SW480 (cell line): ENCODE measurements at regions not wholly inside any gene's neighbourhood (a gene's known extent, or its start where the extent isn't known, plus 50 kb on each side); places are given as distances from the start of the nearest gene placed in this dataset.
"Not testable (repeated sequence)": the region's sequence is repeated elsewhere in the genome, so short reads cannot be mapped to it uniquely, and the experiment has no call there.

Experiments used
- DNase-seq: peaks from one replicate; pipeline ENCODE4 v3.0.0-alpha.2; 2016; ENCODE audit warnings: low spot score

DNA sequence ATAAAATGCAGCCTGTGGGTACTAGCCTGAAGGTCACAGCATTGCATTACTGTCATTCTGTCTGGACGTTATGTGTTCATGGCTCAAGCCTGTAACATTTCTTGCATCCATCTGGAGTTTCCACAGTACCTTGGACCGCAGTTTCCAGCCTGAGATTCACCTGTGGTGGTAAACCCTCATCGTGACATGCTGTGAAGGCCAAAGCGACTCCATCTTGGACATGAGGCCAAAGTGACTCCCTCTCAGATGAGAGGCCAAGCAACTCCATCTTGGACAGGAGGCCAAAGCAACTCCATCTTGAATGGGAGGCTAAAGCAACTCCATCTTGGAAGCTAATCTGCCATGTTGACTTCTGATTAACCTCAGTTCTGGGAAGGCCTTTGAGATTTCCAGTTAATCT, 257.7 kb upstream of the MYT1L start:
- DNase-seq = no peak

DNA sequence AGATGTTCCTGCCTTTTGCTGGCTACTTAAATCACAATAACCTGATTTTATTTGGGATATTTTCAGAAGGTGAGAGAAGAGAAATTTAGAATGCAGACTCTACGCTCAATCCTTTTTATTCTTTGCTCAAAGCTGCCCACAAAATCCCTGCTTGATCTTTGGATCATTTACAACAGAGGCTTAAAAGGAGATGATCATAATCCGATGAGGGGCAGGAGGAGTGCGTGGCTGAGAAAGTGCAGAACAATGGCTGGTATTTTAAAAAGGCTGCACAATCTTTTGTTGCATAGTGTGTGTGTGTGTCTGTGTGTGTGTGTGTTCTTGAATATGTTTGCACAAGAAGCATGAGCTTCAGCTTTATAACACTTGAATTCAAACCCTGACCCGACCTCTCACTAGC, 256.3 kb upstream of the MYT1L start:
- DNase-seq = no peak

DNA sequence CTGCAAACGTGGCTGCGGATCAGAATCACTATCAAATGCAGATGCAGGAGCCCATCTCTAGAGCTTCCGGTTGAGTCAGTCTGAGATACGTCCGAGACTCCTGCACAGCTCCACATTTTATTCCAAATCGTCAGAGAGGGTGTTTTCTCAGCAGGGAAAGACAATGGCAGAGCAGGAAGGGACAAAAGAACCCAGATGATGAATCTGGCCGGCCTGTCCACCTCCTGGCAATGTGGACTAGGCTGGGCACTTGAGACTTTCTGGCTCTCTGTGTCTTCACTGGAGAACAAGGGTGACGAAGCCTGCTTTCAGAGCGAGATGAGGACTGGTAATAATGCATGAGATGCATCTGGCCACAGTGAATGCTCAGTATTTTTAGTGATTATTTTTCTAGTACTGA, 255.9 kb upstream of the MYT1L start:
- DNase-seq = no peak

DNA sequence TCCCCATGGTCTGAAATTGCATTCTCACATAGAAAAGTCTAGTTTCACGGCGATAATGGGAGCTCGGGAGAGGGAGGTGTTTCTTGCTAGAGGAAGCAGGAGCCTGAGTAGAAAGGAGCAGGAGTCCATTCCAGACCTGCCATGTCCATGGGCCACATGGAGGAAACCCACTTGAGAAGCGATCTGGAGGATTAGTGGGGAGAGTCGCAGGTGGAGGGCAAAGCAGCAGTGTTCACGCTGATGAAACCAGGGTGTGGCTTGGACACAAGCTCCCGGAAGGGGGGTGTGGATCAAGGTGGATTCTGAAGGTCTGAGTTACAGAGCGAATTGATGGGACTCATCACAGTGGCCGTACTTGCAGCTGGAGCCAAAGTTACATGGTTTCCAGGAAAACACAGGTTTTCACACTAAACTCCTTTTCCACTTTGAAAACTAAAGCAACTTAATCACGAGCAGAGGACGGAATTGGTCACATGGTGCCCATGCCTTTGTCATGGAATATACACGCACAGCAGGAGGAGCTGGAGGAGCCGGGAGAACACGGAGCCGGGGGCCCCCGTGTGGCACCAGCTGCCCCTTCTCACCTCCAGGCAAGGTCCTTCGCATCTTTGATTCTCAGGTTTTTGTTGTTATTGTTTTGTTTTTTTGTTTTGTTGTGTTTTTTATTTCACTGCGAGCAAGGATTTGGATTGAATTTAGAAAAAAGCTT, 255.1 kb upstream of the MYT1L start:
- DNase-seq = no peak

DNA sequence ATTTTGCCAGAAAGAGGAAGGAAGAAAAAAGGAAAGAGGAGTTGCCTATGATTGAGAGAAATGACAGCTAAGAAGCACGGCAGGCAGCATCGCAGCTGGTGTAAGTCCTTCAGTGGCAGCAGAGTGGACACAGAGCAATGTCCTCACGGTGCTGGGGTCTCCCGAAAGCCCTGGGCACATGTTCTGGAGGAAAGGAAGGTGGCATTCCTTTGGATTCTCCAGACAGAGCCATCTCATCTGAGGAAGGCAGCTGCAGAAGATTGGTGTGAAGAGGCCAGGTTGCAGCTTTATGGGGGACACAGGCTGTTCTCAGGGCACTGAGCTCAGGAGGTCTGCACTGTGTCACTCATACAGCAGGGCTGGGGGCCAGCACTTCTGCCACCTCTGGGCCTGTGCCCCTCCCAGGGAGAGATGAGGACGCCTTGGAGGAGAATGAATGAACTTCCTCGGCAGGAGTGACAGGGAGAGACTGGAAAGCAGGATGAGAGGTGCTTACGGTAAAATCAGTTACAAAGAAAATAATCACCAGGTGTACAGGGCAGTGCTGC, 252.0 kb upstream of the MYT1L start:
- no peak for DNase-seq

DNA sequence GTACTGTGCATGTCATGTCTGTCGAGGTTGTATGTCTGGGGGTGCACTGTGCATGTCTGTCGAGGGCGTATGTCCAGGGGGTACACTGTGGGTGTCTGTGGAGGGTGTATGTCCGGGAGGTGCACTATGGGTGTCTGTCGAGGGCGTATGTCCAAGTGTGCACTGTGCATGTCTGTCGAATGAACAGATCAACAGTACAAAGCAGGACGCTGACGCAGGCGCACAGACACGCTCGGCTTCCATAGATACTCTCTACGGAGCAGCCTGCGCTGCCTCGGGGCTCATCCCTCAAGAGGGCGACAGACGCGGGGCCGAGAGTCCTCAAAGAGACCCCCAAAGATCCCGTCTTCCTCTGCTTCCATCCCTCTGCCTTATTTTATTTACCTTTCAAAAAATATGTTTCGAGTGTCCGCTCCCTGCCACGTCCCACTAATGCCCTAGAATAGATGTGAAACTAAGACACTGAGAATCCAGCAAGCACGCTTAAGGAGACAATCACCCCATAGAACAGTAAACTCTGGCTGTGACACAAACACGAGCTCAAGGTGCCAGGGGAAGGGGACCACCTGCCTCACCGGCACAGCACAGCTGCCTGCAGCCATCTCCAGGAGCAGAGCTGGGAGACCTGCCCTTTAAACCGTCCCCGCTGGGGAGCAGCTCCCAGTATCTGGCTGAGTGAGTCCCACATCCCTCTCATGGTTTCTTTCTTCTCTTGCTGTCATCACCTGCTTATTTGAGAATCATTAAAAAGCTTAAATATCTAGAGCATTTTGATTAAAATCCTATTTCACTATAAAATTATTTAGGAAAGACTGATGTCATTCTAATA, 250.5 kb upstream of the MYT1L start:
- DNase-seq = no peak

DNA sequence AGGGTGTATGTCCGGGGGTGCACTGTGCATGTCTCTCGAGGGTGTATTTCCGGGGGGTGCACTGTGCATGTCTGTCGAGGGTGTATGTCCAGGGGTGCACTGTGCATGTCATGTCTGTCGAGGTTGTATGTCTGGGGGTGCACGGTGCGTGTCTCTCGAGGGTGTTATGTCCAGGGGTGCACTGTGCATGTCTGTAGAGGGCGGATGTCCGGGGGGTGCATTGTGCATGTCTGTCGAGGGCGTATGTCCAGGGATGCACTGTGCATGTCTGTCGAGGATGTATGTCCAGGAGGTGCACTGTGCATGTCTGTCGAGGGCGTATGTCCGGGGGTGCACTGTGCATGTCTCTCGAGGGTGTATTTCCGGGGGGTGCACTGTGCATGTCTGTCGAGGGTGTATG, 249.8 kb upstream of the MYT1L start:
- not testable (repeated sequence) for DNase-seq

DNA sequence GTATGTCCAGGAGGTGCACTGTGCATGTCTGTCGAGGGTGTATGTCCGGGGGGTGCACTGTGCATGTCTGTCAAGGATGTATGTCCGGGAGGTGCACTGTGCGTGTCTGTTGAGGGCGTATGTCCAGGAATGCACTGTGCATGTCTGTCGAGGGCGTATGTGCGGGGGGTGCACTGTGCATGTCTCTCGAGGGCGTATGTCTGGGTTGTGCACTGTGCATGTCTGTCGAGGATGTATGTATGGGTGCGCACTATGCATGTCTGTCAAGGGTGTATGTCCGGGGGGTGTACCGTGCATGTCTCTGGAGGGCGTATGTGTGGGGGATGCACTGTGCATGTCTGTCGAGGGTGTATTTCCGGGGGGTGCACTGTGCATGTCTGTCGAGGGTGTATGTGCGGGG, 249.3 kb upstream of the MYT1L start:
- DNase-seq = no peak

DNA sequence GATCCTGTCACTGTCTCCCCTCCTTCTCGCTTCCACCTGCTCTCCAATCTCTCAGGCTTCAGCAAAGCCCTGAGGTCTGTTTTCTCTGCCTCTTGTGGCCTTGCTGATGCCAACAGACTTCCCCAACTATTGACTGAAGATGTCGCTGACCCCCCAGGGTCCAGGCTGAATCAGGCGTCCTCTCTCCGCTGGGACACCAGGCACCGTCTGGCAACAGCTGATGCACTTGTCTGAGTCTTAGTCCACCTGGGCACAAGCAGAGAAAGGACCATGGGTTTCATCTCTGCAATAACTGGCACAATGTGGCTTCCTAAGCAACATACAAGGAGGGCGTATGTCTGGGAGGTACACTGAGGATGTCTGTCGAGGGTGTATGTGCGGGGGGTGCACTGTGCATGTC, 248.7 kb upstream of the MYT1L start:
- DNase-seq = no peak

DNA sequence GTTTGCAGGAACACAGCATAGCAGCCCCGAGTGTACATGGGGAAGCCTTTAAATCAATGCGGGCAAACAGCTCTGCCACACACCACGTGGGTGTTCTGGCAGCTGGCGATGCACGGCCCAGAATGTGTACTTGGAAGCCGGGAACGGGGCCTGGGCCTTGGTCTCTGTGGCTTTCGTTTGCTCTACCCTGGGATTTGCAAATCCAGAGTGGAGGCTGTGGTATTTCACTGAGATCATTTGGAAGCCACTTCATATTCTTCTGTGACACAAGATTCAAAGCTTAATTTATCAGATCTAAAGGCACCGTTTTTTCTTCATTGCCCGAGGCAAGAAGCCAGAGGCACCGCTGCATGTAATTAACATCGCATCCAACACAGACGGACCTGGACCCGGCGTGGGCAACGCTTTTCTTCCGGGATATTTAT, 246.3 kb upstream of the MYT1L start:
- peak; percentile 7 for DNase-seq

DNA sequence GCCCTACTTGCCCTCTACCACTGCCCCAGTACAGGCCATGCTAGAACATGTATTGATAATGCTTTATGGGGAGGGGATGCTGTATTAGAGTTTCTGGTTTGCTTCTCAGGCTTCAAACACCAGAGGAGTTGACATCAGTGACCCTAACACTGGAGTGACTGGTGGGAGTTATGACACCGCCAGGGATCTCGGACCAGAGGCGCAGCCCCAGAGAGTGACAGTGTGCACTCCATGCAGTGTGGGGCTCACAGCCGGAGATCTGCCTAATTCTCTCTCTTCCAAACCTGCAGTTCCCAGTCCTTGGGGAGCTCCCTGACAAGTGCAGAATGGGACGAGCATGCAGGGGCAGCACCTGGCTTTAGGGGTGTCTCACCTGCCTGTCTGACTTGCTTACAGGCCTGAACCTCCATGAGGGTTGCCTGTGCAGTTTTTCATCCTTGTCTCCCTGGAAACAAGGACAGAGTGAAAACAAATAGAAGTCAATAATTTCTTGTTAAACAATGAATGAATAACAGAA, 244.9 kb upstream of the MYT1L start:
- DNase-seq = no peak

DNA sequence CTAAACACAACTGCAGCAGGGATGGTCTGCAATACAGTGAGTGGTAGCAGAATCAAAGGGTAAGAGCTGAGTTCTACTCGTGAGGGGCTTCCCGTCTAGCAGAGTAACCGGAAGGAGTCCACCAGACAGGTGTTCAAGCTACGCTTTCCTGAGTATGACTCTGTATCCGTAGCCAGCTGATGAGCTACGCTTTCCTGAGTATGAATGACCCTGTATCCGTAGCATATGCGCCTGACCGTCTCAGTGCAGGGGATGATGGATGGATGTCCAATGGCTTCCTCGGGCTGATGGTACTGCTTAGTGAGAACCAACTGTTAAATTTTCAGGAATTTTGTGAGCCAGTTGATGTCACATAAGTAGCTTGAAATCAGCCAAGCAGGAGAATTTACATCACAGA, 244.1 kb upstream of the MYT1L start:
- no peak for DNase-seq

DNA sequence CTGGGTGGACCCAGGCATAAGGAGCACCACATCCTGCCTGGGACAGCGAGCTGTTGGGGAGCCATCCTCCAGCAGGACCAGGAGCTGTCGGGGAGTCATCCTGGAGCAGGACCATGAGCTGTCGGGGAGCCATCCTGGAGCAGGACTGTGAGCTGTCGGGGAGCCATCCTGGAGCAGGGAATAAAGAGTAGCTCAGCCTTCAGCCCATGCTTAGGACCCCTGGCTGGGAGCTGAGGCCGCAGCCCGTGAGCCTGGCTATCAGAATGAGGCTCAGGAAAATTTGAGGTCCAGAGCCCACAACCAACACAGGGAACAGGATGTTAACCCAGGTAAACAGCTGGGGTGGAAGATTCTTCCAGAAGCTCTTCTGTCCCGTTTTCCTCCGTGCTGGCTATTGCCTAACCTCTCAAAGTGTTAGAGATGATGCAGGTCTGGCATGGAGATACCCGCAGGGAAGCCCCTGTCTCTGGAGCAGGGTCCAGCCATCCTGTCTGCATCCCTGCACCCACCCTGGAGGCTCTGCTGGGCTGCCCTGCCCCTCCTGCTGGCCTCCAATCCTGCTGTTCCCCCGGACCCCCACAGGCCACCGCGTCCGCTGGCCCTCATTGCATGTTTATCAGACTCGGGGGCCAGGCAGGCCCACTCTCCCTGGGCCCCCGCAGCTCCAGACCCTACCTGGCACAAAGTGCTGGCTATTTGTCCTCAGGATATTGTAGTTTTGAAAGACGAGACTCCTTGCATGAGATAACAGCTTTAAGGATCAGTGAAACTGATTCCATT, 243.5 kb upstream of the MYT1L start:
- DNase-seq = no peak

DNA sequence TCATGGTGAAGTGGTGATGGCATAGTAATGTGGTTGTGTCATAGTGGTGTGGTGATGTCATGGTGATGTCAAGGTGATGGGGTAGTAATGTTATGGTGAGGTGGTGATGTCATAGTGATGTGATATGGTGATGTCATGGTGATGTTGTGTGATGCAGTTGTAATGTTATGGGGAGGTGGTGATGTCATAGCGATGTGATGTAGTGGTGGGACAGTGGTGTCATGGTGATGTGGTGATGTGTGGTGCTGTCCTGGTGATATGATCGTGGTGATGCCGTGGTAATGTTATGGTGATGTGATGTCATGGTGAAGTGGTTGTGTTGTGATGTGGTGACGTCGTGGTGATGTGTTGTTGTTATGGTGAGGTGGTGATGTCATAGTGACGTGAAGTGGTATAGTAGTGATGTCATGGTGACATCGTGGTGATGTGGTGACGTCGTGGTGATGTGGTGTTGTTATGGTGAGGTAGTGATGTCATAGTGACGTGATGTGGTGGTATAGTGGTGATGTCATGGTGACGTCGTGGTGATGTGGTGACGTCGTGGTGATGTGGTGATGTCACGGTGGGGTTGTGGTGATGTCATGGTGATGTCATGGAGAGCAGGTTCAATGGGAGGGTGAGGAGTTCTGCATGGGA, 242.7 kb upstream of the MYT1L start:
- no peak for DNase-seq

DNA sequence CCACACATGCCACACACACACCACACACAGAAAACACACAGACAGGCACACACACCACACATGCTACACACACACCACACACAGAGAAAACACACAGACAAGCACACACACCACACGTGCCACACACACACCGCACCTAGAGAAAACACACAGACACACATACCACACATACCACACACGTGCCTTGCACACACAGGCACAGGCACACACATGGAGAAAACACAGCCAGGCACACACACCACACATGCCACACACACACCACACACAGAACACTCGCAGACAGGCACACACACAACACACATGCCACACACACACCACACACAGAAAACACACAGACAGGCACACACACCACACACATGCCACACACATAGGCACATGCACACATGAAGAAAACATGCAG, 242.1 kb upstream of the MYT1L start:
- DNase-seq = no peak

DNA sequence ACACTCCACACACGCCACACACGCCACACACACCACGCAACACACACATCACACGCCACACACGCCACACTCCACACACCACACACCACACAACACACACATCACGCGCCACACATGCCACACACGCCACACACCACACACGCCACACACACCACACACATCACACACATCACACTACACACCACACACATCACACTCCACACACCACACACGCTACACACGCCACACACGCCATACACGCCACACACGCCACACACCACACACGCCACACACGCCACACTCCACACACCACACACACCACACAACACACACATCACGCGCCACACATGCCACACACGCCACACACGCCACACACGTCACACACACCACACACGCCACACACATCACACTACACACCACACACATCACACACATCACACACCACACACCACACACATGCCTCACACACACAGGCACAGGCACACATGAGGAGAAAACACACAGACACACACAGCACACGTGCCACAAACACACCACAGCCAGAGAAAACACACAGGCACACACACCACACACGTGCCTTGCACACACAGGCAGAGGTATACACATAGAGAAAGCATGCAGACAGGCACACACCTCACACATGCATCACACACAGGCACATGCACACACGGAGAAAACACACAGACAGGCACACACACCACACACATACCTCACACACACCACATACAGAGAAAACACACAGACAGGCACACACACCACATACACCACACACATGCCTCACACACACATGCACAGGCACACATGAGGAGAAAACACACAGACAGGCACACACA, 241.5 kb upstream of the MYT1L start:
- no peak for DNase-seq

DNA sequence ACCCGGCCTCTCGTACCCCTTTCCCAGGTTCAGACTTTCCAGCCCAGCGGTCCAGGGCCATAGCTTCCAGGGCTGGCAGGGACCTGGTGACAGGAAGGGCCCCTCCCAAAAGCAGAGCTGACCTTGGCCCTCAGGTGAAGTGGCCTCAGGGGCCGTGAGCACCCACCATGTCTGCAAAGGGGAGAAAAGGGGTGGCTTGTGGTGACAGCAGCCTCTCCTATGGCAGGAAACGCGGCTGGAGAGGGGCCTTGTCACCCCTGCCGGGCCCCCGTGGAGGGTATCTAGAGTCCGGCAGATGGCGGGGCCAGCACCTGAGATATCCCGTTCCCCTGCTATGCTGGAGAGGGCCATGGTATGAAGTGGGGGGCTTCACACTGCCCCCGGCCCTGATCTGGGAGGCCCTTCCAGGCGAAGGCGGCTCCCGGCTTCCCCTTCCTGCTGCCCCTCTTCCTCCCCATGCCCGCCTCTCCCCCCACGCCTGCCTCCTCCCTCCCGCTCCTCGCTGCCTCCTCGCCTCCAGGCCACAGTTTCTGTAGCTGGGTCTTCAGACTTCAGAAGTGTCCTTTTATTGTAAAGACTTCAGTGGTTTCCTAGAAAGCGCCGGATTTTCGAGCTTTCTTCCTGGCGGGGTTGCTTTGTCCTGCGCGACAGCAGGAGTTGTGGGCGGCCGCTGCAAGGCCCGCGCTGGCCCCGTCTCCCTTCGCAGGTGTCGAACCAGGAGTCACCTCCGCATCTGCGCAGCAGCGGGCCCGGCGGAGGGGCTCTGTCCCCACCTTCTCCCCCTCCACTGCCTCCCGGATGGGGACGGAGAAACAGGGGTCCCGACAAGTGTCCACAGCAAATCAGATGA, 240.5 kb upstream of the MYT1L start:
- DNase-seq = no peak

DNA sequence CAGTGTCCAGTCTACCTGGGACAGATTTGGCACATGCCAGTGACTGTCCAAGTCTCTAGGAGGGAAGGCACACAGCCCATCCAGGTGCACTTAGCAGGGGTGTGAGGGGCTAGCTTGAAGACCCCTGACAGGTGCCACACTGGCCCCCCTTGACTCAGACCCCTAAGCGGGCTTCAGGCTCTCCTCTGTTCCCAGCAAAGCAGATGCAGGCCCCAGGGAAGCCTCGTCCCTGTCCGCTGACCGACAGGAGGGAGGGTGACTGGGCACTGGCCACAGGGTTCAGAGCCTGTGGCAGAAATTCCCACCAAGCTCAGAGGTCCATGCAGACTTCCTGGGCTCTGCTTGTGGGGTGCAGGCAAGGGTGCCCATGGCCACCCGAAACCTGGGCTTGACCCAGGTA, 239.8 kb upstream of the MYT1L start:
- DNase-seq = no peak

DNA sequence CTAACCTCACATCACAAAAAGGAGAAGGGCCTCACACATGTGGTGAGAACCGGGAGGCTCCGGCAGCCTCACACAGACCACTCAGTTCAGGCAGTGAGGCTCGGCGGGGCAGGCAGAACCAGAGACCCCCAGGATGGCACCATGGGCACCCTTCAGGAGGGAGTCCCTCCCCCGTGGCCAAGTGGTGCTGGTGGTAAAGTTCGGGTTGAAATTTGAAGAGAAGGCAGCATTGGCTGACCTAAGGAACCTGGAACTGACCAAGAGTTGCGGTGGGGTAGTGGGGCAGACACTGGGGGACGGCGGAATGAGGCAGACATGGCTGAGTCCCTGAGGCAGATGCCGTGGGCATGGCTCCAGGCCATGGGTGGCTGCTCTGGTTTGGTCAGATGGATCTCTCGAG, 239.3 kb upstream of the MYT1L start:
- no peak for DNase-seq

DNA sequence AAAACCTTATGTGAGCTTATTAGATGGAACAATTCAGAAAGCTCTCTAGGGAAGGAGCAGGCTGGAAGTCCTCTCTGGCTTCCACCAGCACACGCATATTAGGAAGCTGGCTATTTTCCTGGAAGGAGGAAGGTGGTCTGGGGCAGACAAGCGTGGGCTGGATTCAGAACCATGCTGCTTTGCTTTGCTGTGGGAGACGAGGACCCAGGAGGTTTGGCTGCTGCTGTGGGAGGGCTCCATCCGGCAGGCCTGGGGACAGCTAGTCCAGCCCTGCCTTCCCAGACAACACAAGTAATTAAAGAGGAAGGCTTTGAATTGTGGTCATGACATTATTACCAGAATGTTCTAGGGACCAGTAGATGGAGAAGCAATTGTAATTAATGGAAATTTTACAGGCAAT, 238.8 kb upstream of the MYT1L start:
- DNase-seq = no peak
